ENCODE measurements at regions not wholly inside any gene's neighbourhood (a gene's known extent, or its start where the extent isn't known, plus 50 kb on each side); places are given as distances from the start of the nearest gene placed in this dataset.

DNA sequence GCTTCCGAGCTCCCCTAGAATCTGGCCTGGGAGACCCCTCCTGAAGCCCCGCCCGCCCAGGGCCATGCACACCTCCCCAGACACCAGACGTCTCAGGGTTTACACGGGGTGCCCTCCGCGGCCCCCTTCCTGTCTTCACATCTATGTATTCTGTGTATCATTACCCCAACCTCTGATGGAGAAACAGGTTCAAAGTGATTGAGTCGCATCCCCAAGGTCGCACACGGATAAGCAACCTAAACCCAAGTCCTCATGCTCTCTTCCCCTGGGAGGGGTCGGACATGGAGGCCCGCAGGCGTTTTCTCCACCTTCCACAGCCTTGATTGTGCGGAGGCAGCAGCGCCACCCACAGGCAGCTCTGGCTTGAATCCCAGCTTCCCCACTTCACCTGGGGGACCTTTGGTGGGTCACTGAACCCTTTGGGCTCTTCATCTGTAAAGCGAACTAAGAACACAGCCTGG lies 237.3 kb downstream of the BCL11B start:
- no peak overlapping the region for H4K91ac ChIP-seq (ENCODE audit: insufficient read depth, low read depth, low read length)
- no peak overlapping the region for H3K14ac ChIP-seq (replicated peaks; ENCODE audit: low read depth, low read length)
- no peak overlapping the region for H4K8ac ChIP-seq (ENCODE audit: low read depth in 2 of 2, low read length in 2 of 2)
- H3K9me1 ChIP-seq (ENCODE audit: insufficient read depth, low read length) = no peaks in the 10 kb centered on the region
- BruUV-seq (replicated peaks) = no TSS peak
- H3K4me1 ChIP-seq (ENCODE audit: control insufficient read depth, insufficient read depth, low read length) = no peaks in the 10 kb centered on the region
- H2BK120ac ChIP-seq (ENCODE audit: low read depth, low read length) = no peak overlapping the region
- H3K4me3 ChIP-seq (ENCODE audit: insufficient read depth, low read depth, low read length) = no peak overlapping the region
- ATAC-seq (ENCODE audit: low read depth) = no peak
- H3K9me3 ChIP-seq (ENCODE audit: control insufficient read depth, insufficient read depth, low read length) = peaks cover 25% of the 10 kb centered on the region
- H3K23ac ChIP-seq (ENCODE audit: low read depth, low read length) = no peak overlapping the region
- H2AFZ ChIP-seq (replicated peaks; ENCODE audit: low read length, poor library complexity) = no peak overlapping the region
- dilution Hi-C loops (cut with HindIII; ENCODE audit: low sequenced_read_pairs, unreplicated experiment) = no loop called here
- H3K27ac ChIP-seq (ENCODE audit: insufficient read depth, low read length) = no peak overlapping the region
- no peak overlapping the region for H2BK5ac ChIP-seq (ENCODE audit: low read depth, low read length, poor library complexity, severe bottlenecking)
- no peaks in the 10 kb centered on the region for H3K27me3 ChIP-seq (ENCODE audit: control insufficient read depth, insufficient read depth, low read length)
- in situ Hi-C loops (cut with MboI; ENCODE audit: low sequenced_read_pairs) = no loop called here
- ChIA-PET POLR2A (ENCODE audit: unreplicated experiment) (no interaction called here), CTCF (no interaction called here)
- intact Hi-C loops (cut with micrococcal nuclease) = no loop called here
- H2AK9ac ChIP-seq (replicated peaks; ENCODE audit: low read depth, low read length, poor library complexity) = no peak overlapping the region
- H3K79me1 ChIP-seq (ENCODE audit: low read depth in 1 of 2, low read length in 2 of 2) = no peaks in the 10 kb centered on the region
- H3K4me2 ChIP-seq (ENCODE audit: low read depth, low read length) = no peak overlapping the region
- no peak overlapping the region for H4K5ac ChIP-seq (ENCODE audit: low read depth, low read length)
- no peak overlapping the region for H3K18ac ChIP-seq (ENCODE audit: low read depth, low read length)
- H2AK5ac ChIP-seq (ENCODE audit: low read depth, low read length) = no peak overlapping the region
- WGBS, 2 experiments (ENCODE audit: extremely low coverage in 2 of 2, insufficient read length in 1 of 2) = 63% methylated on average over 3 of the region's 16 CpGs; no CpG with 5 or more reads in 1 of the 2 experiments
- H3K9ac ChIP-seq (ENCODE audit: low read depth, low read length) = no peak overlapping the region
- no peak overlapping the region for H2BK15ac ChIP-seq (ENCODE audit: low read depth, low read length)
- no peaks in the 10 kb centered on the region for H3K36me3 ChIP-seq (ENCODE audit: control insufficient read depth, insufficient read depth, low read length)
- DNase-seq = no peak
- H4K20me1 ChIP-seq (ENCODE audit: insufficient read depth, low read length) = no peaks in the 10 kb centered on the region
- H2BK20ac ChIP-seq (ENCODE audit: low read depth, low read length) = no peak overlapping the region
- TF ChIP-seq CHD1 (IDR thresholded peaks at IDR 0.05; ENCODE audit: low read depth, low read length) (no peak), SMC3 (IDR thresholded peaks at IDR 0.05; ENCODE audit: low read depth, low read length) (no peak), USF2 (IDR thresholded peaks at IDR 0.05; ENCODE audit: low read depth, low read length) (no peak), MAZ (IDR thresholded peaks at IDR 0.05; ENCODE audit: borderline replicate concordance, low read depth, low read length) (no peak), RFX5 (IDR thresholded peaks at IDR 0.05; ENCODE audit: low read depth, low read length) (no peak), RCOR1 (IDR thresholded peaks at IDR 0.05; ENCODE audit: insufficient replicate concordance, low read length) (no peak), POLR2A (IDR thresholded peaks at IDR 0.05; ENCODE audit: low read depth, low read length) (no peak), BHLHE40 (IDR thresholded peaks at IDR 0.05; ENCODE audit: low read depth, low read length) (no peak), MXI1 (IDR thresholded peaks at IDR 0.05; ENCODE audit: borderline replicate concordance, low read depth, low read length) (no peak), ELK1 (IDR thresholded peaks at IDR 0.05; ENCODE audit: borderline replicate concordance, low read depth, low read length) (no peak), RAD21 (IDR thresholded peaks at IDR 0.05; ENCODE audit: low read length) (no peak), MAFK (IDR thresholded peaks at IDR 0.05; ENCODE audit: low read depth, low read length) (no peak), CEBPB (IDR thresholded peaks at IDR 0.05; ENCODE audit: low read depth, low read length) (no peak), NFE2L2 (IDR thresholded peaks at IDR 0.05; ENCODE audit: low read depth, low read length) (no peak), FOS (IDR thresholded peaks at IDR 0.05; ENCODE audit: low read depth, low read length) (no peak)
- TF ChIP-seq, protein P1, sequence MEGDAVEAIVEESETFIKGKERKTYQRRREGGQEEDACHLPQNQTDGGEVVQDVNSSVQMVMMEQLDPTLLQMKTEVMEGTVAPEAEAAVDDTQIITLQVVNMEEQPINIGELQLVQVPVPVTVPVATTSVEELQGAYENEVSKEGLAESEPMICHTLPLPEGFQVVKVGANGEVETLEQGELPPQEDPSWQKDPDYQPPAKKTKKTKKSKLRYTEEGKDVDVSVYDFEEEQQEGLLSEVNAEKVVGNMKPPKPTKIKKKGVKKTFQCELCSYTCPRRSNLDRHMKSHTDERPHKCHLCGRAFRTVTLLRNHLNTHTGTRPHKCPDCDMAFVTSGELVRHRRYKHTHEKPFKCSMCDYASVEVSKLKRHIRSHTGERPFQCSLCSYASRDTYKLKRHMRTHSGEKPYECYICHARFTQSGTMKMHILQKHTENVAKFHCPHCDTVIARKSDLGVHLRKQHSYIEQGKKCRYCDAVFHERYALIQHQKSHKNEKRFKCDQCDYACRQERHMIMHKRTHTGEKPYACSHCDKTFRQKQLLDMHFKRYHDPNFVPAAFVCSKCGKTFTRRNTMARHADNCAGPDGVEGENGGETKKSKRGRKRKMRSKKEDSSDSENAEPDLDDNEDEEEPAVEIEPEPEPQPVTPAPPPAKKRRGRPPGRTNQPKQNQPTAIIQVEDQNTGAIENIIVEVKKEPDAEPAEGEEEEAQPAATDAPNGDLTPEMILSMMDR (conservative IDR thresholded peaks at IDR 0.05; ENCODE audit: low read depth, low read length) = no peak
- no peak overlapping the region for H3K4ac ChIP-seq (ENCODE audit: low read depth, low read length)
- H3K56ac ChIP-seq (ENCODE audit: extremely low read depth, insufficient read depth, low read length) = no peak overlapping the region

Measured in IMR-90 (cell line).